Lung (tissue), 11 donors: ENCODE measurements at regions not wholly inside any gene's neighbourhood (a gene's known extent, or its start where the extent isn't known, plus 50 kb on each side); places are given as distances from the start of the nearest gene placed in this dataset.

Source experiments
- ATAC-seq: fragments of 200-7000 bp; cut with Tn5 transposase; one replicate; pipeline ENCODE4 v1.9.1; 2020; ENCODE audit warnings: moderate number of reproducible peaks; ENCODE audit not compliant: insufficient read depth, low FRiP score
- DNase-seq, 3 donors: peaks; one replicate each; pipeline ENCODE4 v3.0.0-alpha.2; 2013 to 2017
- H3K27ac ChIP-seq, 2 donors: one replicate each; pipeline ENCODE4 v1.5.1; 2013; ENCODE audit warnings: mild to moderate bottlenecking in 2 of 2, moderate library complexity in 2 of 2, control low read depth in 1 of 2, inconsistent platforms in 1 of 2, low read depth in 1 of 2, low read length in 1 of 2
- H3K27me3 ChIP-seq, 3 donors: one replicate each; pipeline ENCODE4 v1.5.1; 2013; ENCODE audit warnings: low read length in 2 of 3; ENCODE audit not compliant: control insufficient read depth in 3 of 3, insufficient read depth in 3 of 3
- H3K36me3 ChIP-seq, 4 donors: one replicate each; pipeline ENCODE4 v1.5.1; 2013; ENCODE audit warnings: low read length in 4 of 4, mild to moderate bottlenecking in 1 of 4, moderate library complexity in 1 of 4; ENCODE audit not compliant: control insufficient read depth in 4 of 4, insufficient read depth in 4 of 4
- H3K4me1 ChIP-seq, 5 donors: one replicate each; pipeline ENCODE4 v1.5.1; 2013; ENCODE audit warnings: low read length in 5 of 5, mild to moderate bottlenecking in 2 of 5, moderate library complexity in 1 of 5; ENCODE audit not compliant: control insufficient read depth in 5 of 5, insufficient read depth in 5 of 5
- H3K4me3 ChIP-seq: one replicate; pipeline ENCODE4 v1.5.1; 2013; ENCODE audit warnings: mild to moderate bottlenecking, control low read depth, moderate library complexity
- H3K9ac ChIP-seq, 2 donors: one replicate each; pipeline ENCODE4 v1.5.1; 2013; ENCODE audit warnings: low read length in 2 of 2, control low read depth in 1 of 2; ENCODE audit not compliant: insufficient read depth in 1 of 2
- H3K9me3 ChIP-seq, 4 donors: one replicate each; pipeline ENCODE4 v1.5.1; 2013; ENCODE audit warnings: low read length in 3 of 4, mild to moderate bottlenecking in 1 of 4, moderate library complexity in 1 of 4; ENCODE audit not compliant: control insufficient read depth in 4 of 4, insufficient read depth in 3 of 4
- CTCF ChIP-seq: IDR thresholded peaks from 2 replicates; pipeline ENCODE4 v1.5.1; 2012; ENCODE audit warnings: mild to moderate bottlenecking; ENCODE audit errors: control extremely low read depth, extremely low read depth
- WGBS, 2 donors: extraction: QIAGEN DNeasy Blood & Tissue Kit; methylation state at CpG; one replicate each; pipeline ENCODE4 v1.1.7; 2013; 5-methylcytosine and 5-hydroxymethylcytosine counted together
- donor health status: control.
- donor health status: control.
- donor health status: Bipolar disorder and iron deficiency.
- donor health status: healthy.
- donor health status: DM: yes; HTN: yes; CAD: no.

- DNase-seq, result no peak
- peaks cover 0 to 4% (median 0%) of the 10 kb centered on the region in 3 donors for H3K27me3 ChIP-seq
- H3K4me3 ChIP-seq, result no peak overlapping the region
- H3K9me3 ChIP-seq, result no peaks in the 10 kb centered on the region
- H3K9ac ChIP-seq, result no peak overlapping the region
- no peak overlapping the region for H3K27ac ChIP-seq
- H3K36me3 ChIP-seq, result no peaks in the 10 kb centered on the region
- TF ChIP-seq CTCF, result no peak
- H3K4me1 ChIP-seq, result peaks cover 0 to 18% (median 0%) of the 10 kb centered on the region in 5 donors
- ATAC-seq, result no peak
Measured at GRCh38 chr6:50123688-50124087, 74.0 kb upstream of the DEFB112 start.

- H3K9ac ChIP-seq, result no peak overlapping the region
- H3K27me3 ChIP-seq, result peaks cover 0 to 4% (median 0%) of the 10 kb centered on the region in 3 donors
- DNase-seq, result no peak
- no peaks in the 10 kb centered on the region for H3K36me3 ChIP-seq
- peaks cover 0 to 18% (median 0%) of the 10 kb centered on the region in 5 donors for H3K4me1 ChIP-seq
- no peaks in the 10 kb centered on the region for H3K9me3 ChIP-seq
- no peak overlapping the region for H3K27ac ChIP-seq
- no peak for ATAC-seq
- TF ChIP-seq CTCF, result no peak
- no peak overlapping the region for H3K4me3 ChIP-seq
- WGBS, 2 donors, result 58 to 73% methylated on average over 2 of the region's 2 CpGs
Measured at GRCh38 chr6:50124572-50124971, 74.8 kb upstream of the DEFB112 start.

DNA sequence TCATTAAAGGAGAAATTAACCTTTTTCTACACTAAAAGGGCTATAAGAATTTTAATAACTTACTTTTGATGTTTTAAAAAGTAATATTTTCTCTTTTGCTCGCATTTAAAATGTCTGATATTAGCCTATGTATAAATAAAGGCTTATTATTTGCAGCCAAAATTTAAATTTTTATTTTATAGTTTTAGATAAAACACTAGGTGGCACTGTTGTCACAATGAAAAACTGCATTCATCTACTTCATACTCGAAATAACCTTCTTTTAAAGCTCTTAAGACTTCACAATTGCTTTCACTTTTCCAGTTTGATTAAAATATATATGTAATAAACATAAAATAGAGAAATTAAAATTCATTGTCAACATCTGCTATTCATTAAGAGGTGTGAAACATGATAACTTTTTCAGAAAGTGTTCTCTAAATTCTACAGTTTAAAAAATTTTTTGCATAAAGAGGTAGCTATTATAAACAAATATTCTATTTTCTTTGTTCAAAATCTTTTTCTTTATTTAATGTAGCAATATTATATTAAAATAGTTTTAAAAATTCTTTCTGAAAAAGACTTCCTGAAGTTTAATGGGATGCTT, 78.8 kb upstream of the DEFB112 start:
- DNase-seq, result peak in 2 of 3 donors; percentile 64 to 76
- no peak for TF ChIP-seq CTCF
- H3K36me3 ChIP-seq, result no peaks in the 10 kb centered on the region
- H3K27me3 ChIP-seq, result peaks cover 0 to 4% (median 0%) of the 10 kb centered on the region in 3 donors
- ATAC-seq, result no peak
- H3K9me3 ChIP-seq, result no peaks in the 10 kb centered on the region
- H3K4me3 ChIP-seq, result no peak overlapping the region
- WGBS, 2 donors, result 0% methylated on average over 2 of the region's 2 CpGs
- H3K4me1 ChIP-seq, result peaks cover 0 to 11% (median 0%) of the 10 kb centered on the region in 5 donors
- no peak overlapping the region for H3K9ac ChIP-seq
- no peak overlapping the region for H3K27ac ChIP-seq

DNA sequence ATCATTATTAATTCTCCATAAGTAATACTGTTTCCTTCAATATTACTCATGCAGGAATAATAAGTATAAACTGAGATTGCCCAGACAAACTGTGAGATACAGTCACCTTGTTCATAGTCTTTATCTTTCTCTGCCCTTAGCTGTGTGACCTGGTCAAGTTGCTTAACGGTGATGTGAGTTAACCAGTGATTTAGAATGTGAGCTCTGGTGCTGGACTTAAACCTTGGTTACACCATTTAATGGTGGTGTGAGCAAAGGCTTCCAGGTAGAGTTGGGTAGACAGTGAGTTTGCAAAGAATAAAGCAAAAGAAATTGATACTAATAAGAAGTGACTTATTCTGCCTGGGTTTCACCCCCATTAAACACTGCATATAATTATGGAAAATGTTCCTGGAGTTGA, 86.2 kb upstream of the DEFB112 start:
- no peaks in the 10 kb centered on the region for H3K36me3 ChIP-seq
- no peaks in the 10 kb centered on the region for H3K4me1 ChIP-seq
- no peaks in the 10 kb centered on the region for H3K9me3 ChIP-seq
- no peaks in the 10 kb centered on the region for H3K27me3 ChIP-seq
- 69 to 90% methylated on average over 1 of the region's 1 CpG for WGBS, 2 donors
- ATAC-seq (no peak), DNase-seq (no peak)
- no peak overlapping the region for H3K27ac ChIP-seq
- no peak for TF ChIP-seq CTCF
- no peak overlapping the region for H3K4me3 ChIP-seq
- H3K9ac ChIP-seq, result no peak overlapping the region
